ENCODE measurements at regions not wholly inside any gene's neighbourhood (a gene's known extent, or its start where the extent isn't known, plus 50 kb on each side); places are given as distances from the start of the nearest gene placed in this dataset.

DNA sequence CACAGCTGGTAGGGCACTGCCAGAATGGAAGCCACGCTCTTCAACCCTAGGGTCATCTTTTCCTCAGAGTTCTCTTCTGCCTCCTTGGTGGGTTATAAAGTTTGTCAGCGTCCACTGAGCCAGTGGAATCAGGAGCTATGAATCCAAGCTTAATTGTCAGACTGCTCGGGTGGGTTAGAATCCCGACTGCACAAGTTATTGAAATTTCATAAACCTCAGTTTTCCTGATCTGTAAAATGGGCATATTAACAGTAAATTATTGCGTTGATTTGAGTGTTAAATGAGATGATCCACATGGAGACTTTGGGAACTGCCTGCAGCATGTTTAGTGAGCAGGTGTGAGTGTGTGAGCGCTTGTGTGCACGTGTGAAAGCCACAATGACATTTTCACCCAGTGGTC is 400.5 kb upstream of the CDH11 start:
- Histone ChIP-seq H2BK15ac (ENCODE audit: low read depth, low read length) (no peak overlapping the region), H3K14ac (replicated peaks; ENCODE audit: low read depth, low read length) (no peak overlapping the region), H3K9ac (ENCODE audit: low read depth, low read length) (no peak overlapping the region), H2BK5ac (ENCODE audit: low read depth, low read length, poor library complexity, severe bottlenecking) (no peak overlapping the region), H3K27me3 (ENCODE audit: control insufficient read depth, insufficient read depth, low read length) (peaks cover 42% of the 10 kb centered on the region), H3K9me3 (ENCODE audit: control insufficient read depth, insufficient read depth, low read length) (peaks cover 3% of the 10 kb centered on the region; the same call in 1 of the 2 replicates), H2AFZ (replicated peaks; ENCODE audit: low read length, poor library complexity) (no peak overlapping the region), H3K79me1 (ENCODE audit: low read depth in 1 of 2, low read length in 2 of 2) (no peaks in the 10 kb centered on the region), H3K4me2 (ENCODE audit: low read depth, low read length) (no peak overlapping the region), H3K4me3 (ENCODE audit: insufficient read depth, low read depth, low read length) (no peak overlapping the region), H4K5ac (ENCODE audit: low read depth, low read length) (no peak overlapping the region), H3K4me1 (ENCODE audit: control insufficient read depth, insufficient read depth, low read length) (peaks cover 4% of the 10 kb centered on the region), H3K27ac (ENCODE audit: insufficient read depth, low read length) (no peak overlapping the region), H4K8ac (ENCODE audit: low read depth in 2 of 2, low read length in 2 of 2) (no peak overlapping the region), H4K20me1 (ENCODE audit: insufficient read depth, low read length) (no peaks in the 10 kb centered on the region), H3K9me1 (ENCODE audit: insufficient read depth, low read length) (peaks cover 4% of the 10 kb centered on the region; the same call in 1 of the 2 replicates), H2BK120ac (ENCODE audit: low read depth, low read length) (no peak overlapping the region), H3K23ac (ENCODE audit: low read depth, low read length) (no peak overlapping the region), H2BK20ac (ENCODE audit: low read depth, low read length) (no peak overlapping the region), H2AK5ac (ENCODE audit: low read depth, low read length) (no peak overlapping the region), H3K18ac (ENCODE audit: low read depth, low read length) (no peak overlapping the region), H3K36me3 (ENCODE audit: control insufficient read depth, insufficient read depth, low read length) (no peaks in the 10 kb centered on the region), H3K56ac (ENCODE audit: extremely low read depth, insufficient read depth, low read length) (no peak overlapping the region), H2AK9ac (replicated peaks; ENCODE audit: low read depth, low read length, poor library complexity) (no peak overlapping the region), H3K4ac (ENCODE audit: low read depth, low read length) (no peak overlapping the region), H4K91ac (ENCODE audit: insufficient read depth, low read depth, low read length) (no peak overlapping the region)
- POLR2A ChIA-PET (ENCODE audit: unreplicated experiment) = no interaction called here
- TF ChIP-seq MAZ (IDR thresholded peaks at IDR 0.05; ENCODE audit: borderline replicate concordance, low read depth, low read length) (no peak), RAD21 (IDR thresholded peaks at IDR 0.05; ENCODE audit: low read length) (no peak), RFX5 (IDR thresholded peaks at IDR 0.05; ENCODE audit: low read depth, low read length) (no peak), FOS (IDR thresholded peaks at IDR 0.05; ENCODE audit: low read depth, low read length) (no peak), POLR2A (IDR thresholded peaks at IDR 0.05; ENCODE audit: low read depth, low read length) (no peak), SMC3 (IDR thresholded peaks at IDR 0.05; ENCODE audit: low read depth, low read length) (no peak), RCOR1 (IDR thresholded peaks at IDR 0.05; ENCODE audit: insufficient replicate concordance, low read length) (no peak), CEBPB (IDR thresholded peaks at IDR 0.05; ENCODE audit: low read depth, low read length) (no peak)
- TF ChIP-seq, protein P1, sequence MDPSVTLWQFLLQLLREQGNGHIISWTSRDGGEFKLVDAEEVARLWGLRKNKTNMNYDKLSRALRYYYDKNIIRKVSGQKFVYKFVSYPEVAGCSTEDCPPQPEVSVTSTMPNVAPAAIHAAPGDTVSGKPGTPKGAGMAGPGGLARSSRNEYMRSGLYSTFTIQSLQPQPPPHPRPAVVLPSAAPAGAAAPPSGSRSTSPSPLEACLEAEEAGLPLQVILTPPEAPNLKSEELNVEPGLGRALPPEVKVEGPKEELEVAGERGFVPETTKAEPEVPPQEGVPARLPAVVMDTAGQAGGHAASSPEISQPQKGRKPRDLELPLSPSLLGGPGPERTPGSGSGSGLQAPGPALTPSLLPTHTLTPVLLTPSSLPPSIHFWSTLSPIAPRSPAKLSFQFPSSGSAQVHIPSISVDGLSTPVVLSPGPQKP (IDR thresholded peaks at IDR 0.05; ENCODE audit: borderline replicate concordance, low read depth, low read length) = no peak
- TF ChIP-seq, protein P2, sequence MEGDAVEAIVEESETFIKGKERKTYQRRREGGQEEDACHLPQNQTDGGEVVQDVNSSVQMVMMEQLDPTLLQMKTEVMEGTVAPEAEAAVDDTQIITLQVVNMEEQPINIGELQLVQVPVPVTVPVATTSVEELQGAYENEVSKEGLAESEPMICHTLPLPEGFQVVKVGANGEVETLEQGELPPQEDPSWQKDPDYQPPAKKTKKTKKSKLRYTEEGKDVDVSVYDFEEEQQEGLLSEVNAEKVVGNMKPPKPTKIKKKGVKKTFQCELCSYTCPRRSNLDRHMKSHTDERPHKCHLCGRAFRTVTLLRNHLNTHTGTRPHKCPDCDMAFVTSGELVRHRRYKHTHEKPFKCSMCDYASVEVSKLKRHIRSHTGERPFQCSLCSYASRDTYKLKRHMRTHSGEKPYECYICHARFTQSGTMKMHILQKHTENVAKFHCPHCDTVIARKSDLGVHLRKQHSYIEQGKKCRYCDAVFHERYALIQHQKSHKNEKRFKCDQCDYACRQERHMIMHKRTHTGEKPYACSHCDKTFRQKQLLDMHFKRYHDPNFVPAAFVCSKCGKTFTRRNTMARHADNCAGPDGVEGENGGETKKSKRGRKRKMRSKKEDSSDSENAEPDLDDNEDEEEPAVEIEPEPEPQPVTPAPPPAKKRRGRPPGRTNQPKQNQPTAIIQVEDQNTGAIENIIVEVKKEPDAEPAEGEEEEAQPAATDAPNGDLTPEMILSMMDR (conservative IDR thresholded peaks at IDR 0.05; ENCODE audit: low read depth, low read length) = no peak
- TF ChIP-seq, protein P3, sequence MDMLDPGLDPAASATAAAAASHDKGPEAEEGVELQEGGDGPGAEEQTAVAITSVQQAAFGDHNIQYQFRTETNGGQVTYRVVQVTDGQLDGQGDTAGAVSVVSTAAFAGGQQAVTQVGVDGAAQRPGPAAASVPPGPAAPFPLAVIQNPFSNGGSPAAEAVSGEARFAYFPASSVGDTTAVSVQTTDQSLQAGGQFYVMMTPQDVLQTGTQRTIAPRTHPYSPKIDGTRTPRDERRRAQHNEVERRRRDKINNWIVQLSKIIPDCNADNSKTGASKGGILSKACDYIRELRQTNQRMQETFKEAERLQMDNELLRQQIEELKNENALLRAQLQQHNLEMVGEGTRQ (IDR thresholded peaks at IDR 0.05; ENCODE audit: low read depth, low read length) = no peak
- ATAC-seq (ENCODE audit: low read depth) (no peak), DNase-seq (no peak)
- dilution Hi-C loops (cut with HindIII; ENCODE audit: low sequenced_read_pairs, unreplicated experiment) (no loop called here), intact Hi-C loops (cut with micrococcal nuclease) (loop anchor here (10.0 kb wide), 1 partner anchor 752 kb away; no protein-coding TSS in a partner anchor), in situ Hi-C loops (cut with MboI; ENCODE audit: low sequenced_read_pairs) (no loop called here)
- CTCF ChIA-PET = no interaction called here
- WGBS, 2 experiments (ENCODE audit: extremely low coverage in 2 of 2, insufficient read length in 1 of 2) = no CpG with 5 or more reads among the region's 7 CpGs
- BruUV-seq (replicated peaks) = no TSS peak
